Inferior parietal cortex (tissue), 1 donor: ENCODE measurements at regions not wholly inside any gene's neighbourhood (a gene's known extent, or its start where the extent isn't known, plus 50 kb on each side); places are given as distances from the start of the nearest gene placed in this dataset.

Experiments used
- DNase-seq: peaks from one replicate; pipeline ENCODE4 v3.0.0-alpha.2; 2016; ENCODE audit errors: extremely low spot score

DNA sequence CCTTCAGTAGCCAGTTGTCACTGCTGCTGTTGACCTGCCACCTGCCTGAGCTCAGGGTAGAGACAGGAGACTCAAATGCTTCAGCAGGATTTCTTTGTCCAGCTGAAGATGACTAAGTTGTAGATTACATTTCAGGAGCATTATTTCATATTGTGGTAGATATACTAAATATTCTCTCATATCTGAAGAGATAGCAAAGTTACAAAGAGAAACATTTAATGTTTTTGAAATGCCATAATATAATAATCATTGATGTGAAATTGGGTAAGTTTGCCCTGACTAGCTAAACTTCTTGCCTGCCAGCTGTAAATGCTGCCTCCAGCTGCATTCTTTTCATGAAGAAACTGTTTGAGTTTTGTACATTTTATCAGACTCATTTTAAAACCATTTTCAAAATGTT, 247.6 kb upstream of the CNKSR2 start:
- no peak for DNase-seq

DNA sequence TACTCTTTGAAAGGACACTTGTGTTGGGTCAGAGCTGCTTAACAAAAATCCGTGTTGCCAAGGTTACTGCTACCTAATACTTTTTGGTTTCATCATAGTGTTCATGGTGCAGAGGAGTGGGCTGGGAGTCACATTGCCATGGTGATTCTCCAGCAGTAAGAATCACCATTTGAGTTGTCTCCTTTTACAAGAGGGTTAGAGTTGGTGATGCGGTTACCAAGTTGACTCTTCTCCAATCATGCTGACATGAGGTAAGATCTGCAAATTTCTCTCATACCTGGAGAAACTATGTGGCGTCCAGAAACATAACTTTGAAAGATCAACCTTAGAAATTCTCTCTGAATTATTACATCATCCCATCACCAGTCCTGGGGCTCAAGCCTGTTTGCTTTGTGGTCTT, 242.9 kb upstream of the CNKSR2 start:
- DNase-seq, result no peak

DNA sequence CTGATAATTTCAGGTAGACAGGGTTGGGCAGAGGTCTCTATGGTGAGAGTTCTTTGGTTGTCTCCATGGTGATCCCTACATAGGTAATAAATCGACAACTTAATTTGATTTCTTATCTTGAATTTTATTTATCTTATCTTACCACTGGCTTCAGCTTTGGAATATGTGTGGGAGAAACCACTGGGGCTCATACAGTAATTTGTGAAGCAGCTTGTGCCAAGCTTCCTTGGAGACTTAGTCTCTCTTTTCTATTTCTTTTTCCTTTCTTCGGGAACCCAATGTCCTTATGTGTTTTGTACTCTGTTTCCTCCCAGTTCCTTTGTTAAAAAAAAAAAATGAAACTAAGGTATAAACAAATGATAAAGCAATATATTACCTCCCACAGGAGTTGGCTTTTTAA, 242.4 kb upstream of the CNKSR2 start:
- DNase-seq, result no peak

DNA sequence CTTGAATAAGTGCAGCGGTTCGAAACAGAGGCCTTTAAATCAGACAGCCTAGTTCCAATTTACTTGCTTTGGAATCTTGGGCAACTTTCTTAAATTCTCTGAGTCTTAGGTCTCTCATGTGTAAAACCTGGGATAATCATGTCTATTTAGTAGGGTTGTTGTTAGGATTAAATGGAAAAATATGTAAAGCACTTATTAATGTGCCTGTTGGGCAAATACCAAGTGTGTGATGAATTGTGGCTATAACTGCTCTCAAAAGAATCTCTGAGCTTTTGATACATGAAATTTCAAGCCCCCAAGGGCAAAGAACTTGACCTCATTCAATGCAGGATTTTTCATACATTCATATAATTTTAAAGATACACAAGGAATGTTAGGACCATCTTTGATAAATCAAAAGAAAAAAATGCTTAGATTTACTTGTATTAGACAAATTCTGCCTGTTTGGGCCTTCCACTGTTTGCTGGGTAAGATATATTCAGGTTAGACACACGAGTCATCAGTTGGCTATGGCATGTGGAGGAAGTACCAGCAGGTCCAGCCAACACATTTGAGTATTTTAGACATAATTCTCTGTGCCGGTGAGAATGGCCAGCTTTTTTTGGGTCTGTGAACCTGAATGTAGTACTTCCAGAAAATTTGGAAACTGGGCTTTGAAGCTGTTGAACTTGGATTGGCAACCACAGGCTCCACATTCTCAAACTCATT, 241.4 kb upstream of the CNKSR2 start:
- DNase-seq, result no peak

DNA sequence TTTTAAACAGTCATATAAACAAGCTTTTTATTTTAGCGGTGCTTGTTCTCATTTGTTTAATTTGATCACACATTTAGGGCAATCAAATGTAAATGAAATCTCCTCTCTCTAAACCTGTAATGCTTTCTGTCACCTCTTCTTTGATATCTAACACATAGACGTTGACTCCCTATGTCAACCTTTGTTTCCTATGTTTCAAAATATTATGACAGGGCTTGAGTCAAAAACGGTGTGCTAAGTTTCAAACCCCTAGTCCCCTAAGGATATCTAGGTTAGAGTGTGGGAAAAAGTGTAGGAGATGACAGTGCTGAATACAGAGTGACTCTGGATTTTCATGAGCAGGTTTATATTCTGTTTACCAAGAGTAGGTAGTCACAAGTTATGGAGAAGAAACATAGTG, 224.0 kb upstream of the CNKSR2 start:
- DNase-seq, result no peak

DNA sequence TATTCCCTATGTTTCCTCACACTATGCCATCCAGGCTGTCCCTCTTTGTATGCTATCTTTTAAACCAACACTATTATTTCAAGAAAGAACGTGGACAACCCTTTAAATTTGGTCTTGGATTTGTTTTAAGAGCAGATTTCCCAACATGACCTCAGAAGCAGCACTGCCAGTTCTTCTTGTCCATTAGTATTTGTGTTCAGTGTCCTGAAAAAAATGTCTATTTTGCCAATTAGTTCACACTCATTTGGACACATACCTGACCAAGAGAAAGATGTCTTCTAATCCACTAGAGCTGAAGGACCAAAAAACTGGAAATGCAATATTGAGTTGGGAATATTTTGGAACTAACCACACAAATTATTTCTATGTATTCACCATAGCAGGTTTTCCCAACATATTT, 223.2 kb upstream of the CNKSR2 start:
- no peak for DNase-seq

DNA sequence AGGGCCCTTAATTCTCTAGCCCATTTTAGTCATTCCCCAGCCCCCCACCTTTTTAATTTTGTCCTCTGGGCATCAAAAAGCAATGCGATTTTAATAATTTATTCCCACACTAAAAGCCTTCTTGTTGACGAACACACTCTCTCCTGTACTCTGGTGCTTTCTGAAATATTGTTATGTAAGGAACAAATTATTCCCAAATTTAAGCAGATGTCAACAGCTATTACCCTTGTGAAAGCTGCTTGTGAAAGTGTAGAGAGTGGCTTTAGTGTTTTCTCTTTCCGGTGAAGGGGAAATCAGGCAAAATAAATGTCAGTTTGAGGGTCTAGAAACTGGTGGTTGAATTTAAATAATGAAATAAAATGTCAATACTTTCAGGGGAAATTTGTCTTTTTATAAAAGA, 221.2 kb upstream of the CNKSR2 start:
- DNase-seq, result no peak

DNA sequence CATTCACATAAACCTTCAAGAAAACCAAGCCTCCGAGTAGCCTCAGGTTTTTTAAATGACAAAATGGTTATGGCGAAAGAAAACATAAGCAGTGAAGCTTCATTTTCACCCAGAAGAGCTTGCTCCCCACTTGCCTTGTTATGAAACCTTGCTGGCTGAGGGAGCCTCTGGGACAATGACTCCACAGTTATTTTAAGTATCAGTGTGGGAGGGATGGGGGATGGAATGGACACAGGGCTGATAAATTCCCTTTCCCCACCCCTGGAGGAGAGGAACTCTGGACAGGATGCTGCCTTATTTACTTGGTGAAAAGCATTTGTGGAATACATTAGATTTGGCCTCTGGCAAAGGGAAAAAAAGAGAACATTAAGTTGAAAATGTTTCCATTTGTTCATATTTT, 220.7 kb upstream of the CNKSR2 start:
- DNase-seq, result peak; percentile 8

DNA sequence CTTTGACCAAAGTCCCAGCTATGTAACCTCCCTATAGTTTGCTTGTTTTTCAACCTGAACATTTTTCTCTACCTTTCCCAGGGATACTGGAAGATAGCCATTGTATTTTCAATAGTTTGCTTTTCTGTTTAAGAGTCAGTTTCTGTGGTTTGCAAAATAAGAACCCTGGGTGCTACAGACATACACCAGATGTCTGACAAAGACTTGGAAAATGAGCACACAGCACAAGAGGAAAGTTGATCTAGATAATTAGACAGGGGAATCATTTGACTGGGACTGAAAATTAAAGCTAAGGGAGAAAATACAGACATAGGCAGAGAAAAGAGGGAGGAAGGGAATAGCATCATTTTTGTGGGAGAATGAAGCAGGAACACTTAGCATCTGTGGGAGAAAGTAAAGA, 218.3 kb upstream of the CNKSR2 start:
- DNase-seq, result no peak

DNA sequence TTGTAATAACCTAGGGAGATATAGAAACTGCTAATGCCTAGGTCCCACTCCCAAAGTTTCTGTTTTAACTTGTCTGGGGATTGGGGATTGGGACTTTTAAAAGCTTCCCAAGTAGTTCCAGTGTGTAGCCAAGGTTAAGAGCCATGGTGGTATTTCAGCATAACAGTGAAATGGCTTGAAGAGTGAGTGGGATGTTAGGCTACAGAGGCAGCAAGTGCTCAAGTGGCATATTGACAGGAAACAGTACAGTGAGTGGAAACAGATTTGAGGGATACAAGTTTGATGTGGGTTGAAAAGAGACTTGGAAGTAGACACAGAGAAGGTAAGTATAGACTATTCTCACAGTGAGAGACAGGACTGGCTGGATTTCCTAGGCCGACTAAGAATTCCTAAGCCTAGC, 217.6 kb upstream of the CNKSR2 start:
- no peak for DNase-seq

DNA sequence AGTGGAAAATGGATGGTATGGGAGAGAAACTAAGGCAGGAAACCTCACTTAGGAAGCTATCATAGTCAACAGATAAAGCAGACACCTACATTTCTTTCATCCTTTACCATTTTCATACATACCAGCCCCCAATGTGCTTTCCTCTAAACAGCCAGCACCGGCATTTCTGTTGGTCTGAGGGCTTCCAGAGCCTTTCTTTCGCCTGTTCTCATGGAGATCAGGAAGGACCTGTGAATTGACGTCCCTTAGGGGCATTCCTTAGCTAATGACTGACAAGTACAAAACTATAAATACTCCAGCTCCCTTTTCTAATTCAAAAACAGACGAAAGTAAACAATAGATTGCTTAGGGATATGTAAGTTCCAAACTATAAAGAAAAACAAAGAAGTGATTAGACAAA, 215.5 kb upstream of the CNKSR2 start:
- no peak for DNase-seq

DNA sequence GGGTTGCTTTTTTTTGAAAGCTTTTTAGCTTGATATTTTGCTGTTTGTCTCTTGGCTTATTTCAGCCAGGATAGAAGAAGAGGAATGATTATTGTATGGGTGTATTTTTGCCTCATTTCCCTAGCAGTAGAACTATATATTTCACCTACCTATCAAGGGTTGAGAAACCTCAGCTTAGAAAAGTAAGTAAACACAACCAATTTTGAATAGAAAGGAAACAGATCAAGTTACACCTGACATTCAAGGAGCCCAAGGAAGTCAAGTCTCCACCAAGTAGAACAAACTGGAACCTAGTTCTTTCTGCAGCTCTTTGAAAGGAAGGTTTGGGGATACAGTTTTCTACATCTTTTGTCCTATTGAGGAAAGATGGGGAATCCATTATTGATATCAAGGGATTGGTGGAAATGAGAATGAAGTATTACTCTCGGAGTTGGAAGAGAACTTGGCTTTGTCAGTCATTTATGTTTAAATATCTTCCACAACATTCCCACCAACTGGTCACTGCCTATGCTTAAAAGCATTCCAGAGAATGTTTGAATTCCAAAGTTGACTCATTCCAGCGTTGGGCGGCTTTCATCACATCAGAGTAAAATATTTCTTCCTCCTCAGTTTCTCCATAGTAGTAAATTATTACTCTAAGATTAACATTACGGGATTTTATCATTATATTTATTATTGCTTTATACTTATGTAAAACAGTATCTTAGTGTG, 207.8 kb upstream of the CNKSR2 start:
- DNase-seq, result no peak

DNA sequence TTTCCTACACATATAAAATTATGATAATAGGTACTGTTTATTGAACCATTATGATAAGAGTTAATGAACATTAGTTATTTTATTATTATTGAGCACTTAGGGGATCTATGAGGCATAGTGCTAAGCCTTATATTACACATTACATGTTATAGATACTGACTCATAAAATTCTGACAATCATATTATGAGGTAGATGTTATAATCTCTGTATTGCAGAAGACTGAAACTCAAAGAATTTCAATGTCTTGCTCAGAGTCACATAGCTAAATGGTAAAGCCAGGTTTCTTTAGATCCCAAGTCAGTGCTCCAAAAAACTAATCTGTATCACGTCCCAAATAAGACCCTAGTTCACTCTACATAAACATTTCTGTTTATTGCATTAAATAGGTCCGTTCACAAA, 207.2 kb upstream of the CNKSR2 start:
- DNase-seq, result no peak

DNA sequence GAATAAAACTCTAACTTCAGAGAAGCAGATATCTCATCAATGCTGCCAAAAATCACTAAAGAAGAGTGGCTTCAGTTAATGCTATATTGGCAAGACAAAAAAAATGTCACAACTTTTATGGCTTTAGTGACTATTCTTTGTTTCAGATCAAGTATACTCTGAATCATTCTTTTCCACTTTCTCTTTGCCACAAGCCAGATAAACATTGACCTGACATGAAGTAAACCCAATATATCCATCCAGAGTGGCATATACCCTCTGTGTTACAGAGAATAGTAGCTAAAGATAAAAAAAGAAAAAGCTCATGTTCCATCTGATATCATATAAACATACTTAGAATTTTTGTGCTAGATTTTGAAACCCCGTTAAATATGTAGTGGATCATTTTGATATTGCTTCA, 206.7 kb upstream of the CNKSR2 start:
- DNase-seq, result no peak

DNA sequence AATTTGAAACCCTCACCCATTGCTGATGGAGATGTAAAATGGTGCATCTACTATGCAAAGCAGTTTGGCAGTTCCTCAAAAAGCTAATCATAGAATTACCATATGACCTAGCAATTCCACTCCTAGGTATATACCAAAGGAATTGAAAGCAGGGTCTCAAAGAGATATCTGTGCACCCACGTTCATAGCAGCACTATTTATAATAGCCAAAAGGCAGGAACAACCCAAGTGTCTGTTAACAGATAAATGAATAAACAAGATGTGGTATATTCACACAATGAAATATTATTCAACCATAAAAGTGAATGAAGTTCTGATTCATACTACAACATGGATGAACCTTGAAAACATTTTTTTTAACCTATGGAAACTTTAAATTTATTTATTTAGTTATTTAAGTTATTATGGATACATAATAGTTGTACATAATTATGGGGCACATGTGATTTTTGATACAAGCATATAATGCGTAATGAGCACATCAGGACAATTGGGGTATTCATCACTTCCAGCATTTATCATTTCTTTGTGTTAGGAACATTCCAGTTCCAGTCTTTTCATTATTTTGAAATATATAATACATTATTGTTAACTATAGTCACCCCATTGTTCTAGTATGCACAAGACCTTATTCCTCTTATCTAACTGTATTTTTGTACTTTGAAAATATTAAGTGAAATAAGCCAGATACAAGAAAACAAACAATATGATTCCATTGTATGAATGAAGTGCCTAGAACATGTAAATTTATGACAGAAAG, 205.6 kb upstream of the CNKSR2 start:
- DNase-seq, result no peak

DNA sequence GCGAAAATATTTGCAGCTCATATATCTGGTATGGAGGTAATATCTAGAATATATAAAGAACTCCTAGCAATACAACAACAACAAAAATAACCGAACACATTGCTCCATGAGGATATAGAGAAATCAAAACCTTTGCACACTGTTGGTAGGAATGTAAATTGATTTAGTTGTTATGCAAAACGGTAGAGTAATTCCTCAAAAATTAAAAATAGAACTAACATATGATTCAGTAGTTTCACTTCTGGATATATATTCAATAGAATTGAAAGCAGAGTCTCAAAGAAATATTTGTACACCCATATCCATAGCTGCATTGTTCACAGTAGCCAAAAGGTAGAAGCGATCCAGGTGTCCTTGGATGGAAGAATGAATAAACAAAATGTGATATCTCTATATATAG, 203.0 kb upstream of the CNKSR2 start:
- no peak for DNase-seq

DNA sequence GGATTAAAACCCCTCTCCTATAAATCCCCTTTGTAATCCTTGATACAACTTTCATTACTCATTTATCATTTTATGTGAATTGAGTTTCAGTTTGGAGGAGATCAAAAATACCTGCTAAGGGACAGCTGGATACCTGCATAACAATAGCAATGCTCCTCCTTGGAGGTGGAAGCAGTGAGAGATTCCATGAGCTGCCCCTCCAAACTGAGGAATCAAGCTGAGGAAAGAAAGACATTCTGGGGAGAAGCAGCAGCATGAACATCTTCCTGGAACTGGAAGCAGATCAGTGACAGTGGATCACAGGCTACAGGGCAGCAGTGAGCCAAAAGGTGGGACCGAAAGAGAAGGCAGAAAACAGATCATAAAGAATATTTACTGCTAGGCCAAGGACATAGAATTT, 199.8 kb upstream of the CNKSR2 start:
- DNase-seq, result no peak

DNA sequence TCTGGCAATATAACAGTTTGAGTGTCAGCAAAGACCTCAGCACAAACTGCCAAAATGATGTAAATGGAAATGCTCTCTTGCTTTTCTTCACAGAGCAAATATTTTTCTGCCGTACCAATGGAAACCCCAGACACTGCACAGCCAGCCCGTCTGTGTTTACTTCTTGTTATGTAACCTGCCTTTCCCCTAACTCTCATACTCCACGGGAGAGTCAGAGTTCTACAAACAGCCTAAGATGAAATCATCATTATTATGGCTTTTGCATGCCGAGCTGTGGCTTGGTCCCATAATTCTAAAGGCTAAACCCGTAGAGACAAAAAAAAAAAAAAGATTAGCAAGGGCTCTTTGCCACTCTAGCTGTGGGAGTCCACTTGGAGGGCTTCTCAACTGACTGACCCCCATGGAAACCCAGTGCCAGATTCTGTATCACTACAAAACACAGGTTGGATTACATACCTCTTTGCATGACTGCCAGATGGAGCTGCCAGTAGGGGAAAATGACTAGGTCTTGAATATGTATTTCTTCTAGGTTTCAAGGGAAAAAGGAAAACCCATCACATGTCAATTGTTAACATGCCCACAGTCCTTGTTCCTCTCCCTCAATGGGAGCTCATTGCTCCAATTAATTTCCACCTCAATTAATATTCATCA, 197.2 kb upstream of the CNKSR2 start:
- DNase-seq, result no peak

DNA sequence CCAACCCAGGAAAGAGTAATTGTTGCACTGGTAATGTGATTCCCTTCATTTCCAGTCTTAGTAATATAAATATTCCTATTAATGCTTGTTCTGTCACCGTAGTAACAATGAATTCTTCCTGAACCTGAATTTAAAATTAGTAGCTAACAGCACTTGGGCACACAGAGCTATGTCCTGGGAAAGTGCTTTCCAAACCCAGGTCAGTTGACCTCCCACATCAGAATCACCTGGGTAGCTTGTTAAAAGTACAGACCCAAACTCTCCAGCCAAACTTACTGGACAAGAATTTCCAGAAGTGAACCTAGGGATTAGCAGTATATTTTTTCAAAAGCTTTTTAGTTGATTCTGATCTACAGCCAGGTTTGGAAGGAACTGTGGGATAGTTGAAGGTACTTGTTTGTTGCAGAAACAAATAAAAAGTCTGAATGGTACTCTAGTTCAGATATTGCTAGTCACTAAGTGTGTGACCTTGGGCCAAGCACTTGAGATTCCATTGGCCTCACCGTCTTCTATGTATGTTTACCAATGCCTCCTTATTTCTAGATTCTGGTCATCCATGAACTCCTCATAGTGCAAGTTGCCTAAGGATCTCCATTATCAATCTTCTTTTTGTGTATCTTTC, 192.9 kb upstream of the CNKSR2 start:
- DNase-seq, result no peak

DNA sequence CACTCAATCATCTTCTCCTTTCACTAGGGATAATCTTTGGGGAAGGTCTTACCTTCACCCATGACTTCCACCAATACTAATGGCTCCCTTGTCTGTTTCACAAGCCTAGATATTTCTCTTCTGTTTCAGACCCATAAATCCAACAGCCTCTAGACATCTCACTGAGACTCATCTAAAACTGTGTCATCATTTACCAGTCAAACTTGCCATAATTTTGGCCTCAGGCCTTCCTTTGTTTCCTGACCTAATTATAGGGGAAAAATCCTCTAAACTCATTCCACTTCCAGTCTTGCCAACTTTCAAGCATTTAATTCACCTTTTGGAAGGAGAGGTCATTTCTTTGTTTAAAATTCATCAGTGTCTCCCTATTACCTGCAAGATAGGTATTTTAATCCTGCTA, 181.0 kb upstream of the CNKSR2 start:
- DNase-seq, result no peak

DNA sequence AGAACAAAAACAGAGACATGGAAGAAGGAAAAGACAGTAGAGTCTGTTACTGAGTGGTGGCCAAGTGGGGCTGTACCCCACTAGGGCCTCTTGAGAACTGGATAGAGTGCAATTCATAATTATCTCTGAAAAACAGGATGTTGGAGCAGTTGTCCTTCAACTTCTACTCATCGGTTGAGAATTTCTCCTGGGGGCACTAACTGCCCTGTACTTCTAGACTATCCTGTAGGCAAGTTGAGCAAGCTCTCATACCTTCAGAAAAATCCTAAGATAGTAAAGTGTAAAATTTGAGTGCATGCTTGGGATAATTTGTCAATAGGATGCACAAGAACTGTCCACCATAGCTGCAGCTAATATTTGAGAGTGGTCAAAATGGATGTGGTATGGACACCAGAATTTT, 179.7 kb upstream of the CNKSR2 start:
- DNase-seq, result no peak

DNA sequence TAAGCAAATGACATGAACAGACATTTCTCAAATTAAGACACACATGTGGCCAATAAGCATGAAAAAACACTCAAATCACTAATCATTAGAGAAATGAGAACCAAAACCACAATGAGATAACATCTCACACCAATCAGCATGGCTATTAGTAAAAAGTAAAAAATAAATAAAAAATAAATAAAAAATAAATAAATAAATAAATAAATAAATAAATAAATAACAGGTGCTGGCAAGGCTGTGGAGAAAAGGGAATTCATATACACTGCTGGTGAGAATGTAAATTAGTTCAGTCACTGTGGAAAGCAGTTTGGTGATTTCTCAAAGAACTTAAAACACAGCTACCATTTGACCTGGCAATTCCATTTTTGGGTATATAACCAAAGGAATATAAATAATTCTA, 167.1 kb upstream of the CNKSR2 start:
- no peak for DNase-seq
